G401.6 (cell line): ENCODE measurements at regions not wholly inside any gene's neighbourhood (a gene's known extent, or its start where the extent isn't known, plus 50 kb on each side); places are given as distances from the start of the nearest gene placed in this dataset.

Experiments used
- FAIRE-seq: peaks from 2 replicates; lab custom pipeline; 2012; peaks lifted over from hg19 to GRCh38; lab: Jason Lieb, UNC

GRCh38 chr12:93106910-93107309 is 177.8 kb upstream of the EEA1 start:
- FAIRE-seq, result no peak

DNA sequence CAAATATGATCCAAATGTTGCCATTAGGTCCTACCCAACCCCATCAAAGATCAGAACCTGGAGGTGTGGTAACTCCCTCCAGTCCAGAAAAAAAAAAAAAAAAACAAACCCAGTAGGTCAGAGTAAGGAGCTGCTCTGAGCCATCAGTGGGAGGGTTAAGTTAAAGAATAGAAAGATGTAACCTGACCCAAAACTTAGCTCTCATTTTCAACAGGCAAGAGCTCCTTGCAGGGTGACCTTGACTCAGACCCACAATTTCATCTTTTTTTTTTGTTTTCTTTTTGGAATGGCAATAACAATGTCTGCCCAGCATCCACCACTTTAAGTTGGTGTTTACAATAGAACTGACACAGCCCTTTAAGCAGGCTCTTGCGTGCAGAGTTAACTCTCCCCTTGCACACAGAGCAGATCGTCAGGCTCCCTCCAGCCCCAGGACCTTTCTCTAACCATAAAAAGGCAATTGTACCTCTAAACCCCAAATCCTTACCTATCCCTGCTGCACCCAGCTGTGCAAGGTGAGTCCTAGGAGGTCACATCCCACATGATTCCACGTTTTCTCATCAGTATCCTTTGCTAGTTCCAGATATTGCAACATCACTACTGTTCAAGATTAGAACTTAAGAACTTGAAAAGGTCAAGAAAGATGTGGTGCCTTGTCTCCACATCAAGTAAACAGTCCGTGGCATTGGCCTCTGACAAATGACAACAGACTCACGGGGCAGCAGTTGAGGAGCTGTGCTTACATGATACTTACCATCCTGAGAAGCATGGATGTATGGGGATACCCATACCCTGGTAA is 178.6 kb upstream of the EEA1 start:
- FAIRE-seq, result no peak

GRCh38 chr12:93108985-93109384 is 179.9 kb upstream of the EEA1 start:
- FAIRE-seq, result no peak

GRCh38 chr12:93109551-93110203 is 180.6 kb upstream of the EEA1 start:
- no peak for FAIRE-seq

DNA sequence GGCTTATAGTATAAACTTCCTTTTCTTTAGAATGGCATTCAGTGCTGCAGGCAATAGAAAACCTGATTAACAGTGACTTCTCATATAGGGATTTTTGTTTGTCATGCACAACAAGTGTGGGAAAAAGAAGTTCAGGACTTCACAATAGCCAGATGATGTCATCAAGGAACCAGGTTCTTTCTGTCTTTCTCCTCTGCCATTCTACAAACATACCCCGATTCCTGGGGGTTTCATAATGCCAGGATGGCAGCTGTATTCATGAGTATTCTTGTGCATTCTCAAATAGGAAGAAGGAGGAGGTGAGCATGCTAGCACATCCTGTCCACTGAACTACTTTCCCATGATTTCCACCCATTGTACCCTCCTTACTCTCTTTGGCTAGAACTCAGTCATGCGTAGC is 182.7 kb upstream of the EEA1 start:
- no peak for FAIRE-seq

- FAIRE-seq, result no peak
Observed at GRCh38 chr12:93113317-93114006, 184.4 kb upstream of the EEA1 start.

DNA sequence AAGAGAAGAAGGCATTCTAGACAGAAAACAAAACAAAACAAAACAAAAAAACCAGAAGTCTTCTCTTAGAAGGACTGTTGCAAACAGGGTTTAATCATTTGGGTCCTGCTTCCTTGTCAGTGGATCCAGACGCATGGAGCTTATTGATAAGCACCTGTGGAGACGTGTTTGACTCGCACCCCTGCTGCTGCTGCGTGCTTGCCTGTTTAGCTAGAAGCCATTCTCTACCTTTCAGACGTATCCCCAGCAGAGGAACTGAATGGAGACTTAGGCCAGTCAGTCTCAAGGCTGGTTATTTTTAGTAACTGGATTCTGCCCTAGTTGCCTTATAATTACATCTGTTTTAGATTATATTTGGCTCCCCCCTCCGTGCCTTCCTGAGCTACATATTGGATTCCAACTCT is 186.1 kb upstream of the EEA1 start:
- no peak for FAIRE-seq

DNA sequence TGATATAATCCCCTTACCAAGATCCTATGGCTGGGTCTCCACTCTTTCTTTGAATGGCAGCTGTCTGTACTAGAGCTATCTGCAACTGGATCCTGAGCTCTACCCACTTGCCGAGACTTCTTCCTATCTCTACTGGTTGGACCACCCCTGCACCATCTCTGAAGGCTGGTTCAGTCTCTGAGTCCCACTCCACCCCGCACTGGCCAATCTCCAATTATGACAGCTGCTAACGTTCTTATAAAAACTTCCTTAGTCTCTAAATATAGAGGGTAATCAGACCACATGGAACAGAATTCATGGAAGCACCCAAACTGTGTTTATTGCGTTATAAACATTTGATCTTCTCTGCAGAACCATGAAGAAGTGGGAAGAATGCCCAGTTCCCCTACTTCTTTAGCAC is 186.6 kb upstream of the EEA1 start:
- FAIRE-seq, result no peak

DNA sequence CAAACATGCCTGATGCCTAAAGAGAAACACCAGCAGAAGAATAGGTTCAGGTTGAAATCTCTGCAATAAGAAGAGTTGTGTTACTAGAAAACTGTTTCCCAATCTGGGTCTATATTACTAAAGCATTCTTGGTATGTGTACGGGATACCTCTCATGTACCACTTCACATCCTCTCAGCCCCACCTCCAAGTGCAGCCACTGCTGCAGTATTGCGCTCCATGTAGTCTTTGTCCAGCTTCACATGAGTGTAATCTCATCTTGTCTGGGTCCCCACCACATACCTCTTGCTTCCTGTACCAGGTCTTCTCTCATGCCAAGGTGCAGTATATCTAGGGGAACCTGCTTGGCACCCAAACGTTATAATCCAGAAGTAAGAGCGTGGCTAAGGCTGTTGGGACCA is 187.5 kb upstream of the EEA1 start:
- FAIRE-seq, result no peak

- FAIRE-seq, result no peak
Observed at GRCh38 chr12:93121729-93122488, 192.8 kb upstream of the EEA1 start.

DNA sequence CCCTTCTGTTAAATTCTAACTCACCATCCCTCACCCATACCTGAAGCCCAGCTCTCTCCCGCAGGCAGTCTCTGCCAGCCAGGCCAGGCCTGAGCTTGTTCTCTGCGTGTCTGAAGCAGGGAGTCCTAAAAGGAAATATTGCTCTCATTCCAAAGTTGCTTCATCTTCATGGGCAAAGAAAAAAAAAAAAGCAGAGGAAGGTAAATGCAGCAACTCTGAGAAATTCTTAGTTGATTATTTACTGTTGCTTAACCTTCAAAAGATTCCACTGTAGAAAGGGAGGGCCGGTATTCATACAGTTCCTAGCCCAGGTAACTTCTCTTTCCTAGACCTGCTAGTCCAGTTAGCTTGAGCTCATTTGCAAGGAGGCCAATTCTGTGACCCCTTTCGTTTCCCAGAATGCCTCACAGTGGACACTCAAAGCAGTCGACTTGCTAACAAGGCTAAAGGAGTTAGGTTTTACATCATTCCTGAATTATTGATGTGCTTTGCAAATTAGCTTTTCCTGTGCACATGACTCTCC is 193.5 kb upstream of the EEA1 start:
- no peak for FAIRE-seq

- FAIRE-seq, result no peak
Observed at GRCh38 chr12:93125126-93125525, 196.0 kb upstream of the EEA1 start.

GRCh38 chr12:93126069-93126474 is 197.0 kb upstream of the EEA1 start:
- no peak for FAIRE-seq

DNA sequence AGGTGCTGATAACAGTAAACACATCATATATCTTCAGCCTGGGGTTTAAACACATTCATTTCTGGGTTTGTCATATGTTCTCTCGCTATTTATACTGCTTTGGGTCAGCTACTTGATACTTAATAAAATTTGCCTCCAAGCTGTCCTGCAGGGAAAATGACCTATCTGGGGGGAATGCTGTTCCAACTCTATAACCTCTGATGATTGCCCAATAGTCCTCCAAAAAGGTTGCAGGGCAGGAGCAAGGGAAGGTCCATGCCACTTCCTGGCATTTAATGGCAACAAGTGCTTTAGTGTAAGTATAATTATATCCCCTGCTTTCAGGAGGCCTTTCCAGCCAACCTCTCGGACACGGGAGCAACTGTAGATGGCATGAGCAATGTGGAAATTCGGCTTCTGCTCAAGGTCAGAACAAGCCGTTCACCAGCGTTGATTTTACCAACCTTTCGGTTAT is 198.0 kb upstream of the EEA1 start:
- no peak for FAIRE-seq

DNA sequence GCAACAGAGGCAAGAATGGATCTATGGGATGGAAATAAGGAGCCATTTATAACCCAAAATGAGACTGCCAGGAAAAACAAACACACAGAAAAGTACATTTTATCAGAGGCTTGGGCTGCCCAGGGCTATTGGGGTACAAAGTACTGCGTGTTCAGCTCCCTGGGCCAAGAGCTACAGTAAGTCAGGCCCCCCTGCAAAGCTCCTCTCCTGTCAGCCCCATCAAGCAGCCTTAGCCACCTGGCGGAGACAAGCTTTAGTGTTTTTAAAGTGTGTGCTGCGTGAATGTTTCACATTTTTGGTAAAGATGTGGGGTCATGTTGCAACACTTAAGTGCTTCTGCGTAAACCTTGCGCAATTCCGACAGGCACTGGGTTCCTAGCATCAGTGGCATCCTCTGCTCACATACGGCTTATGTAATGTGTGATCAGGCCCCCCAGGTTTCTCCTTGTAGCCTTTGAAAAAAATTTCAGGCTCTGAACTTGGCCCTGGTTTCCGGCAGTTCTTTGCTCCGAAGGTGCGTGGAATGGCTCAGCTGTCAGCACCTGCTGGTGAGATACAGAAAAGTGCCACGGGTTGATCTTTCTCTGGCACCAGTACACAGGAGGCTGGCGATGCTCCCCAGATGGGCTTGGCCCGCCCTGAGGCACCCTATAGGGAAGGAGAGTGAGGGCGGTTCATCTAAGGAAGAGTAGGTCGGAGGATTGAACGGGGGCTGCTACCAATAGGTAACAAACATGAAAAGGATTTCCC is 198.7 kb upstream of the EEA1 start:
- no peak for FAIRE-seq

DNA sequence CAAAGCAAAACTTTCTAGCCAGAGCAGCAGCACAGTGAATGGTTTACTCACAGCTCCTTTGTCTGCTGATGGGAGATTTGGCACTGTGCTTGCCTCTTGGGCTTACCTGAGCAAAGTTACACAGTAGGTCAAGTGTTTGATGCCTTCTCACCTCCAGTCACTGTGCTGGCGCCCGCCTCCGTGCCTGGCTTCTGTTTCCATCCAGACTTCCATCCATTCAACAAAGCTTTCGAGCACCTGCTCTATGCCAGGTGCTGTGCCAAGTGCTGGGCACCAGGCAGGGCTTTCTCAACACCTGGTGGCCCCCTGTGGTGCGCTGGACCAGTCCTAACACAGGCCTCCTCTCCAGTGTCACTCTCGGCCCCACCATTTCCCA is 199.2 kb upstream of the EEA1 start:
- no peak for FAIRE-seq

DNA sequence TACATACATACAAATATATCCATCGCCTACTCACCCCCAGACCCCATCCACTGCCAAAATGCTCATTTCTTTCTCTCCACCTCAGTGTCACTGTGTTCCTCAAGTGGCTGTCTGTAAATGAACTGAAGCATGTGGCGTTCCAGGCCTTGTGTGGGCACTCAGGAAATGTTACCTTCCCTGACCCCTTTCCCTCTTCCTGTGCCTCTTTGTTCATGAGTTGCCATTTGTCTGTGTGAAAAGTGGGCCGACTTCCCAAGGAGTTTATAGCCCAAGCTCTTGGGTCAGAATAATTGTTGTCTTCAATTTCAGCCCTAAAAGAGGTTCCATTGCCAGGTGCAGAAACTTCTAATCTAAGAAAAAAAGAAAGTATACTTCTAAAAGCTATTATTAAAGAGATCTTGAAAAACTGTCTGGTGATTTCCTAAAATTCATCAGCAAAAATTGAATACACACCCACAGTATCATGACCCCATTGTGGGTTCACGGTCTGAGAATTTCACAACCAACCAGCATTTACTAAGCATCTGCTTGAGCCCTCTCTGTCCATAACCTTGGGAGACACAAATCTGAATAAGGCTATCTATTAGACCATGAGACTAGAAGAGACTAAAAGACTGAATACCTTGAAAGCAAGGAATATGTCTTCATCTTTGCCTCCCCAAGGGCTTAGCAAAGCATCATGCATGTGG is 201.4 kb upstream of the EEA1 start:
- FAIRE-seq, result no peak

DNA sequence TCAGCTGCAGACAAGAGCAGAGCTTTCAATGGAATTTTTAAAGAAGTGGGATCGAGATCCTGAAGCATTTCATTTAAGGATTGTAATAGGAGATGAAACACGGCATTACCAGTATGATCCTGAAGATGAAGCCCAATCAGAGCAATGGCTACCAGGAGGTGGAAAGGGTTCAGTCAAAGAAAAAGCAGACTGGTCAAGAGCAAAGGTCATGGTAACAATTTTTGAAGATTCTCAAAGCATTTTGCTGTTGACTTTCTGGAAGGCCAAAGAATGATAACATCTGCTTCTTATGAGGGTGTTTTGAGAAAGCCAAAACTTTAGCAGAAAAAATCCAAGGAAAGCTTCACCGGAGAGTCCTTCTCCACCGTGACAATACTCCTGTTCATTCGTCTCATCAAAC is 204.3 kb upstream of the EEA1 start:
- FAIRE-seq, result no peak

GRCh38 chr12:93134175-93134890 is 205.2 kb upstream of the EEA1 start:
- FAIRE-seq, result no peak

DNA sequence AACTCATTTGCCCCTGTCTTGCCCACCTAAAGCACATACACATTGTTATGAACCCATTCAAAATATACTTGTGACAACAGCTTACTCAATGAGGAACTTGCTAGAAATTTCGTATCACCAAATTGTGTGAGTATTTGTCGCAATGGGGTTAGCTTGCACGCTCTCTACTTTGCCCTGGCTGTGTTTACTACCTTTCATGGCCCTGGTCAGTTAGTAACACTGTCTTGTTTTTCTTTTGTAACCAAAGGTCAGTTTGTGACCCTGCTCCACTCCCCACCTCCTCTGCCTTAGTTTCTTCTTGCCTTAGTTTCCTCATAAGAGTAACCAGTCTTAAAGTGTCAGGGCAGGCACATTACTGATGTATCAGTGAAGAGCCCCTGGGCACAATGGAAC is 205.8 kb upstream of the EEA1 start:
- FAIRE-seq, result no peak
